OCI-LY1 (cell line): ENCODE measurements at regions not wholly inside any gene's neighbourhood (a gene's known extent, or its start where the extent isn't known, plus 50 kb on each side); places are given as distances from the start of the nearest gene placed in this dataset.

Experiments
- H2AFZ ChIP-seq: fragments of 200-600 bp; sonication (generic), shearing (Covaris generic); 2 replicates; pipeline ENCODE4 v1.6.0; 2014; ENCODE audit warnings: antibody characterized with exemption, mild to moderate bottlenecking, low read length
- H3F3A ChIP-seq: fragments of 200-600 bp; sonication (generic), shearing (Covaris generic); 2 replicates; pipeline ENCODE4 v1.6.0; 2014; ENCODE audit warnings: mild to moderate bottlenecking, antibody characterized with exemption, low read length, moderate library complexity; ENCODE audit not compliant: insufficient read depth
- H3K27ac ChIP-seq: fragments of 200-600 bp; sonication (generic); 2 replicates; pipeline ENCODE4 v1.5.1; 2014; ENCODE audit warnings: low read length, mixed run types, mild to moderate bottlenecking, low read depth; ENCODE audit not compliant: poor library complexity, severe bottlenecking
- H3K27me3 ChIP-seq: fragments of 200-600 bp; sonication (generic); 2 replicates; pipeline ENCODE4 v1.6.0; 2014; ENCODE audit warnings: antibody characterized with exemption, mild to moderate bottlenecking, low read length, moderate library complexity; ENCODE audit not compliant: insufficient read depth
- H3K36me3 ChIP-seq: fragments of 200-600 bp; sonication (generic); 2 replicates; pipeline ENCODE4 v1.6.1; 2014; ENCODE audit warnings: mild to moderate bottlenecking, antibody characterized with exemption, low read length, moderate library complexity, mixed read lengths; ENCODE audit not compliant: insufficient read depth
- H3K4me1 ChIP-seq: fragments of 200-600 bp; sonication (generic); 2 replicates; pipeline ENCODE4 v1.5.1; 2014; ENCODE audit warnings: mild to moderate bottlenecking, low read length, moderate library complexity; ENCODE audit not compliant: insufficient read depth, severe bottlenecking
- H3K4me2 ChIP-seq: fragments of 200-600 bp; sonication (generic), shearing (Covaris generic); 2 replicates; pipeline ENCODE4 v1.6.1; 2014; ENCODE audit warnings: low read length
- H3K4me3 ChIP-seq: fragments of 200-600 bp; sonication (generic); 2 replicates; pipeline ENCODE4 v1.5.1; 2014; ENCODE audit warnings: low read length, low read depth, mild to moderate bottlenecking, mixed read lengths; ENCODE audit not compliant: poor library complexity, severe bottlenecking
- H3K79me2 ChIP-seq: fragments of 200-600 bp; shearing (Covaris generic); 2 replicates; pipeline ENCODE4 v1.6.1; 2016; ENCODE audit warnings: mixed run types, low read length, mixed read lengths; ENCODE audit not compliant: insufficient read depth
- H3K9ac ChIP-seq: fragments of 200-600 bp; sonication (generic), shearing (Covaris generic); 2 replicates; pipeline ENCODE4 v1.6.1; 2014; ENCODE audit warnings: mild to moderate bottlenecking, low read length, mixed read lengths
- H3K9me2 ChIP-seq: fragments of 200-600 bp; sonication (generic), shearing (Covaris generic); 2 replicates; pipeline ENCODE4 v1.6.1; 2014; ENCODE audit warnings: low read depth, mild to moderate bottlenecking, low read length, mixed read lengths
- H3K9me3 ChIP-seq: fragments of 200-600 bp; shearing (Covaris generic); 2 replicates; pipeline ENCODE4 v1.6.1; 2014; ENCODE audit warnings: low read length, mixed read lengths
- H4K20me1 ChIP-seq: fragments of 200-600 bp; sonication (generic), shearing (Covaris generic); 2 replicates; pipeline ENCODE4 v1.6.0; 2016; ENCODE audit warnings: mild to moderate bottlenecking, low read length; ENCODE audit not compliant: insufficient read depth
- CTCF ChIP-seq: fragments of 200-600 bp; sonication (generic), shearing (Covaris generic); IDR thresholded peaks from 2 replicates; pipeline ENCODE4 v1.5.1; 2017; ENCODE audit warnings: mild to moderate bottlenecking, antibody characterized with exemption, low read length, moderate library complexity, mixed read lengths
- EZH2 ChIP-seq: fragments of 200-600 bp; sonication (generic), shearing (Covaris generic); IDR thresholded peaks from 2 replicates; pipeline ENCODE4 v1.8.0; 2017; ENCODE audit warnings: borderline replicate concordance, mixed run types, mild to moderate bottlenecking, antibody characterized with exemption, low read length, moderate library complexity, mixed read lengths

- no peaks in the 10 kb centered on the region for H3K9me2 ChIP-seq
- no peaks in the 10 kb centered on the region for H3K79me2 ChIP-seq
- no peaks in the 10 kb centered on the region for H4K20me1 ChIP-seq
- H2AFZ ChIP-seq, result no peak overlapping the region
- no peaks in the 10 kb centered on the region for H3F3A ChIP-seq
- H3K9ac ChIP-seq, result no peak overlapping the region
- H3K4me2 ChIP-seq, result no peak overlapping the region
- no peak overlapping the region for H3K27ac ChIP-seq
- H3K4me3 ChIP-seq, result no peak overlapping the region
- no peaks in the 10 kb centered on the region for H3K9me3 ChIP-seq
- no peaks in the 10 kb centered on the region for H3K36me3 ChIP-seq
- no peaks in the 10 kb centered on the region for H3K27me3 ChIP-seq
- H3K4me1 ChIP-seq, result no peaks in the 10 kb centered on the region
- TF ChIP-seq EZH2, result no peak
- no peak; the same call in 1 of the 2 replicates for TF ChIP-seq CTCF
Measured at GRCh38 chr18:78875778-78876650, 103.6 kb upstream of the SALL3 start.

- Histone ChIP-seq H3K4me3 (no peak overlapping the region), H4K20me1 (no peaks in the 10 kb centered on the region), H3F3A (no peaks in the 10 kb centered on the region), H3K4me2 (no peak overlapping the region), H3K27me3 (no peaks in the 10 kb centered on the region), H3K9me2 (no peaks in the 10 kb centered on the region), H3K27ac (no peak overlapping the region), H3K4me1 (no peaks in the 10 kb centered on the region), H2AFZ (no peak overlapping the region), H3K9ac (no peak overlapping the region), H3K9me3 (no peaks in the 10 kb centered on the region), H3K36me3 (no peaks in the 10 kb centered on the region), H3K79me2 (no peaks in the 10 kb centered on the region)
- no peak for TF ChIP-seq EZH2
- no peak for TF ChIP-seq CTCF
Measured at GRCh38 chr18:78876868-78877267, 102.8 kb upstream of the SALL3 start.

GRCh38 chr18:78878335-78878734, 101.3 kb upstream of the SALL3 start:
- no peak overlapping the region for H3K27ac ChIP-seq
- no peaks in the 10 kb centered on the region for H3K9me2 ChIP-seq
- no peak overlapping the region for H3K4me2 ChIP-seq
- TF ChIP-seq CTCF (no peak), EZH2 (no peak)
- H3K9ac ChIP-seq, result no peak overlapping the region
- no peaks in the 10 kb centered on the region for H3K79me2 ChIP-seq
- H3K9me3 ChIP-seq, result no peaks in the 10 kb centered on the region
- H3K4me1 ChIP-seq, result no peaks in the 10 kb centered on the region
- no peak overlapping the region for H3K4me3 ChIP-seq
- H3K36me3 ChIP-seq, result no peaks in the 10 kb centered on the region
- H3F3A ChIP-seq, result no peaks in the 10 kb centered on the region
- H3K27me3 ChIP-seq, result no peaks in the 10 kb centered on the region
- H2AFZ ChIP-seq, result no peak overlapping the region
- no peaks in the 10 kb centered on the region for H4K20me1 ChIP-seq
